Colonic mucosa (tissue), 4 donors: ENCODE measurements at regions not wholly inside any gene's neighbourhood (a gene's known extent, or its start where the extent isn't known, plus 50 kb on each side); places are given as distances from the start of the nearest gene placed in this dataset.
"Not testable (repeated sequence)": the region's sequence is repeated elsewhere in the genome, so short reads cannot be mapped to it uniquely, and the experiment has no call there.

ENCODE experiments used
- DNase-seq: peaks from one replicate; pipeline ENCODE4 v3.0.0-alpha.2; 2020
- H3K27ac ChIP-seq: fragments of 200-600 bp; one replicate; pipeline ENCODE4 v1.8.0; 2021
- H3K27me3 ChIP-seq: fragments of 200-600 bp; one replicate; pipeline ENCODE4 v1.8.0; 2021
- H3K36me3 ChIP-seq: fragments of 200-600 bp; one replicate; pipeline ENCODE4 v1.8.0; 2021
- H3K4me1 ChIP-seq: fragments of 200-600 bp; one replicate; pipeline ENCODE4 v1.8.0; 2021; ENCODE audit warnings: mild to moderate bottlenecking
- H3K4me3 ChIP-seq: fragments of 200-600 bp; one replicate; pipeline ENCODE4 v1.8.0; 2021
- H3K9ac ChIP-seq, 2 donors: one replicate each; pipeline ENCODE4 v1.7.0; 2013; ENCODE audit warnings: control low read depth in 2 of 2, low read depth in 2 of 2, low read length in 2 of 2
- H3K9me3 ChIP-seq: fragments of 200-600 bp; one replicate; pipeline ENCODE4 v1.8.0; 2021
- CTCF ChIP-seq: fragments of 200-600 bp; IDR thresholded peaks from one replicate; pipeline ENCODE4 v1.8.0; 2022; ENCODE audit warnings: antibody characterized with exemption, mild to moderate bottlenecking
- intact Hi-C: fragments of 100-400 bp; cut with DNase I; formaldehyde crosslinking; loops from one replicate; pipeline ENCODE4 v1.14.1; 2022
- donor health status: healthy.
- donor health status: DM: no; HTN: no; CAD: no.
- donor health status: DM: no; HTN: no; CAD: no.

- Histone ChIP-seq H3K9me3 (no peaks in the 10 kb centered on the region), H3K4me1 (no peaks in the 10 kb centered on the region), H3K4me3 (no peak overlapping the region), H3K36me3 (no peaks in the 10 kb centered on the region), H3K9ac (no peak overlapping the region), H3K27me3 (no peaks in the 10 kb centered on the region), H3K27ac (no peak overlapping the region)
- no peak for DNase-seq
- intact Hi-C loops, result no loop called here
- TF ChIP-seq CTCF, result no peak
Measured at GRCh38 chr4:27790911-27791310, 930.3 kb downstream of the STIM2 start.

DNA sequence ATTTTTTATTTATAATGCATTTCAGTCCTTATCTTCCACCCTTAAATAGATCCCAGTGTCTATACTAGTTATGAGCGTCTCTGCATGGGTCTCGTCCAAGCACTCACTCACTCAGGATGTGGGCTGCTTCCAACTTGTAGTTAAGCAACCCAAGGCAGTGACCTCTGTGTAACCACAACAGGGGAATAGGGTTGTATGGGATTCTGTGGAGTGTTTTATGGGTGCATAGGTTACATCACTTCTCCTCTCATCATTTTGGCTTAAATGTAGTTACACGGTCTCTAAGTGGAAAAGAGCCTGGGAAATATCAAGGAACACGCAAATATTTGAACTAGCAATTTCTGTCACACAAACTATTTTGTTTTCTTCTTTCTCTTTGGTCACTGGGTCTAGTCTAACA lies 931.0 kb downstream of the STIM2 start:
- H3K4me3 ChIP-seq, result no peak overlapping the region
- H3K27me3 ChIP-seq, result no peaks in the 10 kb centered on the region
- no peak overlapping the region for H3K9ac ChIP-seq
- TF ChIP-seq CTCF, result no peak
- intact Hi-C loops, result no loop called here
- DNase-seq, result no peak
- no peak overlapping the region for H3K27ac ChIP-seq
- H3K4me1 ChIP-seq, result no peaks in the 10 kb centered on the region
- no peaks in the 10 kb centered on the region for H3K9me3 ChIP-seq
- no peaks in the 10 kb centered on the region for H3K36me3 ChIP-seq

DNA sequence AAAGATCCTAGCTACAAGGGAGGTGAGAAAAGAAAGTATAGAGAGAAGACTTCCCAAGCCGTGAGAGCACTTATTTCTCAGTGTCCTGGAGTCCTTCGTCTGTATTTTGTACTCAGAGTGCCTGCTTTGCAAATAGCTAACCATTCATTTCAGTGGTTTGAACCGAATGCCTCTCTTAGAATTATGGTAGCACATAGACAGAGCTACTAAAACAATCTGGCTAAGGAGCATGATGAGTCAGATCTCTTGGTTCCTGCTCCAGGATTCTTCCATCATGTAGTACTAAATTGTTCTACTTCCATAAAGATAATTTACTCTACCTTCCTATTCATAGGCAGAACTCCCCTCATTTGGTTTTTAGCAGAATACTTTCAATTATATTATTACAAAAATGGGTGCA lies 946.6 kb downstream of the STIM2 start:
- H3K36me3 ChIP-seq, result no peaks in the 10 kb centered on the region
- no peak for DNase-seq
- H3K27ac ChIP-seq, result no peak overlapping the region
- intact Hi-C loops, result no loop called here
- H3K4me1 ChIP-seq, result no peaks in the 10 kb centered on the region
- H3K9me3 ChIP-seq, result no peaks in the 10 kb centered on the region
- no peak overlapping the region for H3K4me3 ChIP-seq
- H3K9ac ChIP-seq, result no peak overlapping the region
- no peak for TF ChIP-seq CTCF
- H3K27me3 ChIP-seq, result no peaks in the 10 kb centered on the region

DNA sequence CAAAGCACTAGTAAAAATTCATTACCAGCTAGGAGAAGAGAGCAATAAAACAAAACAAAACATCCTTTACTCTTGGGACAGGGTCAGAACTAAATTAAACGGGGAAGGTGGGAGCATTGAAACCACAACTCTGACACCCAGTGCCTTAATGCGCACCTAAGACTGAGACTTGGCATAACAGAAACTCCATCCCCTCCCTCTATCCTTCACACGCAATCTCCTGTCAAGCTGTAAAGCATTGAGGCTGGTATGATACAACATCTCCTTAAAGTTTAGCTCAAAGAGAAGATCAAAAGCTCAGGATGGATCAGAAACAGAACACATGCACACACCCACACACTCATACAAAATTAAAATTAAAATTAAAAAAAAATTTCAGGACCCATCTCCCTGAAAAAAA lies 951.3 kb downstream of the STIM2 start:
- Histone ChIP-seq H3K9me3 (no peaks in the 10 kb centered on the region), H3K9ac (no peak overlapping the region), H3K36me3 (no peaks in the 10 kb centered on the region), H3K27ac (no peak overlapping the region), H3K4me3 (no peak overlapping the region), H3K27me3 (no peaks in the 10 kb centered on the region), H3K4me1 (no peaks in the 10 kb centered on the region)
- TF ChIP-seq CTCF, result no peak
- intact Hi-C loops, result no loop called here
- DNase-seq, result no peak

DNA sequence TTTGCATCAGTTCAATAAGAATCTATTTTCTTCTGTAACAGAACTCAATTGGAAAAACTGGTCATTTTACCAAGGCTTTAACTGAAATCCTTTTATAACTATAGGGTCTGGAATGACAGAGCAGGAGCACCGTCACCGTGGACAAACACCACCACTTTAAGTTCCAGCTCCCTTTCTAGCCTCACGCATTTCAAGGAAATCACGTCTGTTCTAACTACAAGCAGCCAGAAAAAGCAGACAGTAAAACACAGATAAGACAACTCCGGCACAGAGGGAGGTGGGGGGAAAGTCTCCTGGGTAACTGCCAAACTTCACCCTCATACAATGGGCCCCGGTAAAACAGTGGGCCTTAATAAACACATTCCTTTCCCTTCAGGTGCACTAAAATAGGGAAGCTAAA lies 952.6 kb downstream of the STIM2 start:
- H3K9ac ChIP-seq, intact Hi-C loops, H3K4me1 ChIP-seq, H3K36me3 ChIP-seq, H3K4me3 ChIP-seq, H3K27me3 ChIP-seq, H3K27ac ChIP-seq, DNase-seq, H3K9me3 ChIP-seq: not testable (repeated sequence)

GRCh38 chr4:27813699-27814425 lies 953.2 kb downstream of the STIM2 start:
- H3K36me3 ChIP-seq, H3K4me3 ChIP-seq, H3K27ac ChIP-seq, intact Hi-C loops, DNase-seq, H3K27me3 ChIP-seq, H3K9me3 ChIP-seq, H3K4me1 ChIP-seq, H3K9ac ChIP-seq: not testable (repeated sequence)
